GM23338 (cell line): ENCODE measurements at regions not wholly inside any gene's neighbourhood (a gene's known extent, or its start where the extent isn't known, plus 50 kb on each side); places are given as distances from the start of the nearest gene placed in this dataset.

Experiments
- ATAC-seq: fragments of 200-7000 bp; cut with Tn5 transposase; 3 replicates; pipeline ENCODE4 v1.9.1; 2020
- DNase-seq: peaks from one replicate; pipeline ENCODE4 v3.0.0-alpha.2; 2015; ENCODE audit warnings: low spot score
- H2AFZ ChIP-seq: fragments of 200-600 bp; sonication (generic); 2 replicates; pipeline ENCODE4 v1.8.0; 2016; ENCODE audit warnings: antibody characterized with exemption, mild to moderate bottlenecking, moderate library complexity
- H3F3A ChIP-seq: fragments of 200-600 bp; sonication (generic); replicated peaks from 2 replicates; pipeline ENCODE4 v1.8.0; 2017; ENCODE audit warnings: antibody characterized with exemption, mixed run types, low read depth
- H3K27ac ChIP-seq: fragments of 200-600 bp; sonication (generic); 2 replicates; pipeline ENCODE4 v1.6.1; 2016; ENCODE audit warnings: low read depth
- H3K27me3 ChIP-seq: fragments of 200-600 bp; sonication (generic); 2 replicates; pipeline ENCODE4 v1.8.0; 2016; ENCODE audit warnings: mild to moderate bottlenecking, mixed run types, moderate library complexity; ENCODE audit not compliant: insufficient read depth
- H3K36me3 ChIP-seq: fragments of 200-600 bp; sonication (generic); 2 replicates; pipeline ENCODE4 v1.8.0; 2016; ENCODE audit warnings: mild to moderate bottlenecking; ENCODE audit not compliant: insufficient read depth
- H3K4me1 ChIP-seq: fragments of 200-600 bp; sonication (generic); 2 replicates; pipeline ENCODE4 v1.8.0; 2016; ENCODE audit warnings: mild to moderate bottlenecking, moderate library complexity; ENCODE audit not compliant: insufficient read depth
- H3K4me2 ChIP-seq: fragments of 200-600 bp; sonication (generic); 2 replicates; pipeline ENCODE4 v1.7.1; 2017; ENCODE audit warnings: mixed run types
- H3K4me3 ChIP-seq: fragments of 200-600 bp; sonication (generic); 2 replicates; pipeline ENCODE4 v1.6.1; 2016; ENCODE audit warnings: mixed run types
- H3K79me2 ChIP-seq: fragments of 200-600 bp; sonication (generic); replicated peaks from 2 replicates; pipeline ENCODE4 v1.8.0; 2017; ENCODE audit warnings: mild to moderate bottlenecking; ENCODE audit not compliant: insufficient read depth
- H3K9me2 ChIP-seq: fragments of 200-600 bp; sonication (generic); 2 replicates; pipeline ENCODE4 v1.8.0; 2017; ENCODE audit not compliant: insufficient read depth
- H4K20me1 ChIP-seq: fragments of 200-600 bp; sonication (generic); replicated peaks from 2 replicates; pipeline ENCODE4 v1.8.0; 2017; ENCODE audit warnings: mild to moderate bottlenecking; ENCODE audit not compliant: insufficient read depth
- H3K27ac Mint-ChIP-seq: 2 replicates; pipeline ENCODE4 v1.8.0; 2020; ENCODE audit warnings: inconsistent platforms, mild to moderate bottlenecking, moderate library complexity, mixed read lengths
- H3K27me3 Mint-ChIP-seq: 3 replicates; pipeline ENCODE4 v1.8.0; 2022; ENCODE audit warnings: low read depth, mild to moderate bottlenecking, moderate library complexity, mixed read lengths, inconsistent platforms; ENCODE audit not compliant: insufficient read depth, poor library complexity
- H3K36me3 Mint-ChIP-seq: 3 replicates; pipeline ENCODE4 v1.8.0; 2021; ENCODE audit warnings: low read depth, mild to moderate bottlenecking, inconsistent platforms, moderate library complexity, mixed read lengths
- H3K4me1 Mint-ChIP-seq: 3 replicates; pipeline ENCODE4 v1.8.0; 2020; ENCODE audit warnings: mild to moderate bottlenecking, inconsistent platforms, mixed read lengths
- H3K4me3 Mint-ChIP-seq: 3 replicates; pipeline ENCODE4 v1.8.0; 2021; ENCODE audit warnings: moderate library complexity, mild to moderate bottlenecking, inconsistent platforms, mixed read lengths
- H3K9me3 Mint-ChIP-seq: 3 replicates; pipeline ENCODE4 v1.8.0; 2020; ENCODE audit warnings: moderate library complexity, mild to moderate bottlenecking, inconsistent platforms, mixed read lengths
- EZH2 ChIP-seq: fragments of 200-600 bp; sonication (generic); IDR thresholded peaks from one replicate; pipeline ENCODE4 v1.8.0; 2017; ENCODE audit warnings: antibody characterized with exemption, mild to moderate bottlenecking, low read depth; ENCODE audit not compliant: unreplicated experiment
- JUNB ChIP-seq: IDR thresholded peaks from one replicate; pipeline ENCODE4 v1.6.1; 2016; ENCODE audit warnings: antibody characterized with exemption; ENCODE audit not compliant: unreplicated experiment
- NANOG ChIP-seq: IDR thresholded peaks from 2 replicates; pipeline ENCODE4 v1.6.1; 2016; ENCODE audit warnings: antibody characterized with exemption, borderline replicate concordance
- POLR2AphosphoS5 ChIP-seq: IDR thresholded peaks from 2 replicates; pipeline ENCODE4 v1.6.1; 2016; ENCODE audit warnings: antibody characterized with exemption, low read depth
- REST ChIP-seq: IDR thresholded peaks from one replicate; pipeline ENCODE4 v1.6.1; 2018; ENCODE audit warnings: antibody characterized with exemption; ENCODE audit not compliant: unreplicated experiment
- STAT1 ChIP-seq: IDR thresholded peaks from one replicate; pipeline ENCODE4 v1.6.1; 2016; ENCODE audit warnings: antibody characterized with exemption; ENCODE audit not compliant: unreplicated experiment
- ZNF331 ChIP-seq: fragments of 250-450 bp; sonication (Bioruptor Pico); IDR thresholded peaks from 2 replicates; pipeline ENCODE4 v1.5.0; 2020; ENCODE audit warnings: low read depth, mild to moderate bottlenecking, moderate library complexity
- ZNF462 ChIP-seq: fragments of 250-450 bp; sonication (Bioruptor Pico); IDR thresholded peaks from 2 replicates; pipeline ENCODE4 v1.5.0; 2020; ENCODE audit warnings: mild to moderate bottlenecking, moderate library complexity

GRCh38 chrX:18098763-18099162 is 121.9 kb downstream of the BEND2 start (continued):
- TF ChIP-seq ZNF331: no peak
- no peak for TF ChIP-seq REST
- no peak for TF ChIP-seq POLR2AphosphoS5

GRCh38 chrX:18076434-18076833 is 144.3 kb downstream of the BEND2 start:
- ATAC-seq: no peak

More at GRCh38 chrX:18076434-18076833, 144.3 kb downstream of the BEND2 start:
- H3K27me3 Mint-ChIP-seq: peaks cover 2% of the 10 kb centered on the region
- no peak overlapping the region for H3K27ac ChIP-seq
- H3K4me2 ChIP-seq: no peak overlapping the region; the same call in 1 of the 2 replicates
- H3K9me2 ChIP-seq: no peaks in the 10 kb centered on the region
- H3K27me3 ChIP-seq: no peaks in the 10 kb centered on the region
- no peaks in the 10 kb centered on the region for H3K36me3 Mint-ChIP-seq
- H4K20me1 ChIP-seq: no peaks in the 10 kb centered on the region
- TF ChIP-seq ZNF462 (CRISPR knock-in tag) (no peak), JUNB (no peak), STAT1 (no peak), NANOG (no peak), EZH2 (no peak), REST (no peak)
- H3K36me3 ChIP-seq: no peaks in the 10 kb centered on the region
- H3K27ac Mint-ChIP-seq: no peak overlapping the region
- H3K4me3 ChIP-seq: no peak overlapping the region
- H3K4me1 ChIP-seq: peaks cover 15% of the 10 kb centered on the region
- no peak for DNase-seq
- peaks cover 15% of the 10 kb centered on the region for H3K4me1 Mint-ChIP-seq
- H3F3A ChIP-seq: no peaks in the 10 kb centered on the region
- no peaks in the 10 kb centered on the region; the same call in 2 of the 3 replicates for H3K9me3 Mint-ChIP-seq
- no peaks in the 10 kb centered on the region for H3K79me2 ChIP-seq
- H2AFZ ChIP-seq: no peak overlapping the region
- no peak overlapping the region for H3K4me3 Mint-ChIP-seq
